ENCODE measurements at regions not wholly inside any gene's neighbourhood (a gene's known extent, or its start where the extent isn't known, plus 50 kb on each side); places are given as distances from the start of the nearest gene placed in this dataset.

GRCh38 chr2:52776571-52776970, 991.0 kb upstream of the CHAC2 start:
- TF ChIP-seq RAD21 (conservative IDR thresholded peaks at IDR 0.05 in 1 of 2, IDR thresholded peaks at IDR 0.05 in 1 of 2): no peak
- no peak for TF ChIP-seq ESRRA (IDR thresholded peaks at IDR 0.05; ENCODE audit: borderline replicate concordance, low read length)
- TF ChIP-seq POLR2A (IDR thresholded peaks at IDR 0.05; ENCODE audit: low read length): no peak
- no peak for TF ChIP-seq HDAC2 (IDR thresholded peaks at IDR 0.05)
- TF ChIP-seq, protein P1, sequence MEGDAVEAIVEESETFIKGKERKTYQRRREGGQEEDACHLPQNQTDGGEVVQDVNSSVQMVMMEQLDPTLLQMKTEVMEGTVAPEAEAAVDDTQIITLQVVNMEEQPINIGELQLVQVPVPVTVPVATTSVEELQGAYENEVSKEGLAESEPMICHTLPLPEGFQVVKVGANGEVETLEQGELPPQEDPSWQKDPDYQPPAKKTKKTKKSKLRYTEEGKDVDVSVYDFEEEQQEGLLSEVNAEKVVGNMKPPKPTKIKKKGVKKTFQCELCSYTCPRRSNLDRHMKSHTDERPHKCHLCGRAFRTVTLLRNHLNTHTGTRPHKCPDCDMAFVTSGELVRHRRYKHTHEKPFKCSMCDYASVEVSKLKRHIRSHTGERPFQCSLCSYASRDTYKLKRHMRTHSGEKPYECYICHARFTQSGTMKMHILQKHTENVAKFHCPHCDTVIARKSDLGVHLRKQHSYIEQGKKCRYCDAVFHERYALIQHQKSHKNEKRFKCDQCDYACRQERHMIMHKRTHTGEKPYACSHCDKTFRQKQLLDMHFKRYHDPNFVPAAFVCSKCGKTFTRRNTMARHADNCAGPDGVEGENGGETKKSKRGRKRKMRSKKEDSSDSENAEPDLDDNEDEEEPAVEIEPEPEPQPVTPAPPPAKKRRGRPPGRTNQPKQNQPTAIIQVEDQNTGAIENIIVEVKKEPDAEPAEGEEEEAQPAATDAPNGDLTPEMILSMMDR (IDR thresholded peaks at IDR 0.05): no peak
- no peak for TF ChIP-seq EHMT2 (IDR thresholded peaks at IDR 0.05; ENCODE audit: low read depth)

Measured in A549 (cell line).